Astrocyte (in vitro differentiated cells and primary cell): ENCODE measurements at regions not wholly inside any gene's neighbourhood (a gene's known extent, or its start where the extent isn't known, plus 50 kb on each side); places are given as distances from the start of the nearest gene placed in this dataset.

Source experiments
- DNase-seq: peaks from one replicate; pipeline ENCODE4 v3.0.0-alpha.2; 2010; ENCODE audit warnings: low read depth
- FAIRE-seq: peaks from 2 replicates; lab custom pipeline; 2011; peaks lifted over from hg19 to GRCh38; lab: Jason Lieb, UNC
- H2AFZ ChIP-seq: 2 replicates; pipeline ENCODE4 v1.6.0; 2012; ENCODE audit warnings: low read depth, low read length, inconsistent platforms
- H3K27ac ChIP-seq: 2 replicates; pipeline ENCODE4 v1.5.1; 2011; ENCODE audit warnings: low read depth, low read length, inconsistent platforms
- H3K27me3 ChIP-seq: 2 replicates; pipeline ENCODE4 v1.6.0; 2011; ENCODE audit warnings: low read length, inconsistent platforms; ENCODE audit not compliant: insufficient read depth
- H3K36me3 ChIP-seq: 2 replicates; pipeline ENCODE4 v1.5.1; 2011; ENCODE audit warnings: low read length, inconsistent platforms; ENCODE audit not compliant: insufficient read depth
- H3K4me1 ChIP-seq: 2 replicates; pipeline ENCODE4 v1.5.1; 2011; ENCODE audit warnings: low read length, inconsistent platforms; ENCODE audit not compliant: insufficient read depth
- H3K4me2 ChIP-seq: 2 replicates; pipeline ENCODE4 v1.6.0; 2012; ENCODE audit warnings: low read length, inconsistent platforms
- H3K4me3 ChIP-seq: 2 replicates; pipeline ENCODE4 v1.5.1; 2011; ENCODE audit warnings: low read depth, mild to moderate bottlenecking, low read length, inconsistent platforms; ENCODE audit not compliant: insufficient read depth
- H3K79me2 ChIP-seq: 2 replicates; pipeline ENCODE4 v1.6.0; 2012; ENCODE audit warnings: mild to moderate bottlenecking, low read length, inconsistent platforms; ENCODE audit not compliant: insufficient read depth
- H3K9ac ChIP-seq: 2 replicates; pipeline ENCODE4 v1.6.0; 2012; ENCODE audit warnings: mild to moderate bottlenecking, low read length, inconsistent platforms
- H3K9me3 ChIP-seq: 2 replicates; pipeline ENCODE4 v1.5.1; 2012; ENCODE audit warnings: low read depth, mild to moderate bottlenecking, low read length, inconsistent platforms; ENCODE audit not compliant: insufficient read depth
- H4K20me1 ChIP-seq: 2 replicates; pipeline ENCODE4 v1.6.0; 2012; ENCODE audit warnings: low read length, inconsistent platforms; ENCODE audit not compliant: insufficient read depth
- H3K27ac Mint-ChIP-seq: one replicate; pipeline ENCODE4 v1.8.0; 2021; ENCODE audit warnings: mild to moderate bottlenecking, mixed read lengths; ENCODE audit not compliant: unreplicated experiment
- H3K27me3 Mint-ChIP-seq: one replicate; pipeline ENCODE4 v1.8.0; 2021; ENCODE audit warnings: low read depth, mixed read lengths; ENCODE audit not compliant: unreplicated experiment
- H3K36me3 Mint-ChIP-seq: one replicate; pipeline ENCODE4 v1.8.0; 2021; ENCODE audit warnings: low read depth, mixed read lengths; ENCODE audit not compliant: unreplicated experiment
- H3K4me1 Mint-ChIP-seq: one replicate; pipeline ENCODE4 v1.8.0; 2021; ENCODE audit warnings: low read depth, mixed read lengths; ENCODE audit not compliant: unreplicated experiment
- H3K4me3 Mint-ChIP-seq: one replicate; pipeline ENCODE4 v1.8.0; 2021; ENCODE audit warnings: mild to moderate bottlenecking, moderate library complexity, mixed read lengths; ENCODE audit not compliant: unreplicated experiment
- H3K9me3 Mint-ChIP-seq: one replicate; pipeline ENCODE4 v1.8.0; 2021; ENCODE audit warnings: mild to moderate bottlenecking, mixed read lengths; ENCODE audit not compliant: unreplicated experiment
- CTCF ChIP-seq: IDR thresholded peaks from 2 replicates; pipeline ENCODE4 v1.5.1; 2011; ENCODE audit warnings: low read depth, mild to moderate bottlenecking, inconsistent platforms, low read length, moderate library complexity; ENCODE audit not compliant: insufficient read depth
- EZH2 ChIP-seq: IDR thresholded peaks from 2 replicates; pipeline ENCODE4 v1.6.1; 2012; ENCODE audit warnings: mild to moderate bottlenecking, low read length, inconsistent platforms; ENCODE audit not compliant: insufficient read depth

GRCh38 chr1:4944072-4944471 lies 289.7 kb downstream of the AJAP1 start:
- Histone ChIP-seq H3K4me2 (no peak overlapping the region), H3K79me2 (no peaks in the 10 kb centered on the region), H3K27me3 (no peaks in the 10 kb centered on the region), H3K9me3 (peaks cover 26% of the 10 kb centered on the region), H3K36me3 (no peaks in the 10 kb centered on the region), H3K27ac (no peak overlapping the region), H3K9ac (no peak overlapping the region), H4K20me1 (no peaks in the 10 kb centered on the region), H3K4me1 (no peaks in the 10 kb centered on the region), H3K4me3 (no peak overlapping the region), H2AFZ (no peak overlapping the region)
- H3K27me3 Mint-ChIP-seq, result peaks cover 15% of the 10 kb centered on the region
- TF ChIP-seq EZH2, result no peak
- no peak for TF ChIP-seq CTCF
- H3K4me3 Mint-ChIP-seq, result no peak overlapping the region
- FAIRE-seq (no peak), DNase-seq (no peak)
- H3K4me1 Mint-ChIP-seq, result no peaks in the 10 kb centered on the region
- no peaks in the 10 kb centered on the region for H3K36me3 Mint-ChIP-seq
- no peak overlapping the region for H3K27ac Mint-ChIP-seq
- H3K9me3 Mint-ChIP-seq, result peaks cover 2% of the 10 kb centered on the region

- H3K9me3 Mint-ChIP-seq, result peaks cover 3% of the 10 kb centered on the region
Observed at GRCh38 chr1:4939266-4939665, 284.9 kb downstream of the AJAP1 start.

More at GRCh38 chr1:4939266-4939665, 284.9 kb downstream of the AJAP1 start:
- Mint-ChIP-seq H3K27me3 (peaks cover 11% of the 10 kb centered on the region), H3K27ac (no peak overlapping the region), H3K4me1 (no peaks in the 10 kb centered on the region), H3K4me3 (no peak overlapping the region), H3K36me3 (no peaks in the 10 kb centered on the region)
- TF ChIP-seq CTCF (no peak), EZH2 (no peak)
- H3K9me3 ChIP-seq, result peaks cover 30% of the 10 kb centered on the region
- peak; percentile 94 for FAIRE-seq
- H3K4me2 ChIP-seq, result no peak overlapping the region
- peak; percentile 5 for DNase-seq
- no peaks in the 10 kb centered on the region for H3K79me2 ChIP-seq
- no peaks in the 10 kb centered on the region for H3K27me3 ChIP-seq
- no peaks in the 10 kb centered on the region for H3K36me3 ChIP-seq
- no peak overlapping the region for H2AFZ ChIP-seq
- no peak overlapping the region for H3K9ac ChIP-seq
- H3K27ac ChIP-seq, result no peak overlapping the region
- no peaks in the 10 kb centered on the region for H4K20me1 ChIP-seq
- H3K4me3 ChIP-seq, result no peak overlapping the region
- no peaks in the 10 kb centered on the region for H3K4me1 ChIP-seq
